ENCODE measurements at regions not wholly inside any gene's neighbourhood (a gene's known extent, or its start where the extent isn't known, plus 50 kb on each side); places are given as distances from the start of the nearest gene placed in this dataset.
"Not testable (repeated sequence)": the region's sequence is repeated elsewhere in the genome, so short reads cannot be mapped to it uniquely, and the experiment has no call there.

DNA sequence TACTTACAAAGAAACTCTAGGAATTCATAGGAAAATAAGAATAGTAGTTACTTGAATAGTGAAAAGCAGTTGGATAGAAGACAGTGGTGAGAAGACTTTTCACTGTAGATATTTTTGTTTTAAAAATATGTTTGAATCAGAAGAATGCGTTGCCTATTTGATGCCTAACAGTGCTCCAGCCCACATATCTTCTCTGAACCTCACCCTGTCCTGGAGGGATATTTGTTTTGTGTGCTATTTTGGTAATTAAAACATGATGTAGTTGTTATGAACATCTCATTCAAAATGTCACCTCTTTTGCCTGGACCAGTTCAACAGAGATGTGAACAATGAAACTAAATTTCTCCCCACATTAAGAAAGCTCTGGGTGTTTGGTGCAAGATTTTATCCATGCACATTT lies 87.6 kb downstream of the CARTPT start:
- no peaks in the 10 kb centered on the region for H3K9me3 Mint-ChIP-seq
- H3K27ac Mint-ChIP-seq, result no peak overlapping the region
- no peaks in the 10 kb centered on the region for H3K4me1 Mint-ChIP-seq
- no peaks in the 10 kb centered on the region for H3K36me3 Mint-ChIP-seq
- H3K4me3 Mint-ChIP-seq, result no peak overlapping the region
- H3K27me3 Mint-ChIP-seq, result peaks cover 10% of the 10 kb centered on the region
- no peak for ATAC-seq (ENCODE audit: low read depth)
- no peak for DNase-seq (ENCODE audit: low spot score in 2 of 2)

DNA sequence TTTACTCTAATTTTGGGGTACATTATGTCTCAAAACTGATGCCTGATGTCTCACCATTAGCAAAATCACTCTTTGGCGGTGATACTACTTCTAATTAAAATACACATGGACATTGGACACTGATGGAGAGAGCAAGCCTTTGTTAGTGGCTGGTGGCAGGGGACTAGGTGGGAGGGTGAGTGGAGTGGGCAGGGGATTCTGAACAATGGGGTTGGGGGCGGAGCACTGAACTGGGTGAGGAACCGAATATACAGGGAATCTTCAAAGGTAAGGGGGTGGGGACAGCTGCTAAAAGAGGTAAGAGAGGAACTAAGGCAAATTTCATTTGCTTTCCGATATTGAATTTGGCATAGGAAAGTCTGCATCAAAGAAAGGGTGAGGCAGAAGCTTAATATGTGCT lies 88.8 kb downstream of the CARTPT start:
- H3K9me3 Mint-ChIP-seq, result no peaks in the 10 kb centered on the region
- H3K4me3 Mint-ChIP-seq, result no peak overlapping the region
- no peak overlapping the region for H3K27ac Mint-ChIP-seq
- no peaks in the 10 kb centered on the region for H3K4me1 Mint-ChIP-seq
- no peaks in the 10 kb centered on the region for H3K36me3 Mint-ChIP-seq
- ATAC-seq (ENCODE audit: low read depth), result no peak
- no peak for DNase-seq (ENCODE audit: low spot score in 2 of 2)
- H3K27me3 Mint-ChIP-seq, result peaks cover 10% of the 10 kb centered on the region

- Mint-ChIP-seq H3K36me3 (no peaks in the 10 kb centered on the region), H3K4me3 (no peak overlapping the region), H3K4me1 (no peaks in the 10 kb centered on the region), H3K27ac (no peak overlapping the region), H3K27me3 (peaks cover 10% of the 10 kb centered on the region), H3K9me3 (no peaks in the 10 kb centered on the region)
- ATAC-seq (ENCODE audit: low read depth) (no peak), DNase-seq (ENCODE audit: low spot score in 2 of 2) (no peak)
Observed at GRCh38 chr5:71809446-71809845, 90.4 kb downstream of the CARTPT start.

GRCh38 chr5:71810023-71810422 lies 90.9 kb downstream of the CARTPT start:
- H3K27me3 Mint-ChIP-seq, result peaks cover 9% of the 10 kb centered on the region
- H3K27ac Mint-ChIP-seq, result no peak overlapping the region
- H3K4me1 Mint-ChIP-seq, result no peaks in the 10 kb centered on the region
- H3K36me3 Mint-ChIP-seq, result no peaks in the 10 kb centered on the region
- DNase-seq (ENCODE audit: low spot score in 2 of 2) (no peak), ATAC-seq (ENCODE audit: low read depth) (no peak)
- no peak overlapping the region for H3K4me3 Mint-ChIP-seq
- H3K9me3 Mint-ChIP-seq, result no peaks in the 10 kb centered on the region

DNA sequence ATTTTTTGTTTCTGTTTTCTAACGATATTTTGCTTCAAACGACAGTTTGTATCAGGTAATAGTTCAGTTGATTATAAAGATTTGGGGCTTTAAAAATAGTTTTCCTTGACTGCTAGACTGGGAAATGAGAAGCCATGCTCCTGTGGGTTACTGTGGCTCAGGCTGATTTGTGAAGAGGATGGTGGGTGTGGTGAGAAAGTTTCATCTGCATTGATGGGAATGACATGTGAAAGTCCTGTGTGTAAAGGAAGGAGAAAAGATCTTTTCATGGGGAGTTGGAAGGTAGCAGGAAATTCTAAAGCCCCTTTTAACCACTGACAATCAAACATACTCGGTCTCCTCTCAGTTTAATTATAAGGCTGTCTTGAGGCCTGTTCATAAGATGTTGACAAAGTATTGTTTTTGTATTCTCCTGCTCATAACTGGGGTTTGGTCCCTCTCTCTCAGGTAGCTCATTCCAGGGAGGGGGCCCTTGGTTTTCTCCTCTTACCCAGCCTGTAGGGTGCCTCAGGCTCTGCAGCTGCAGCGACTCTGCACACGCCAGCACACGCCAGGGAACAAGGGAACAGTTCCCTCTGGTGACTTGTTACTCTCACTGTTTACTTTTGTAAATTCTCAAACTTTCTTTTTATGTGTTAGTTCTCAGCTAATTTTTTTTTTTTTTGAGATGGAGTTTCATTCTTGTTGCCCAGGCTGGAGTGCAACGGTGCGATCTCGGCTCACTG lies 91.6 kb downstream of the CARTPT start:
- Mint-ChIP-seq H3K9me3 (no peaks in the 10 kb centered on the region), H3K27ac (no peak overlapping the region), H3K36me3 (no peaks in the 10 kb centered on the region), H3K4me3 (no peak overlapping the region), H3K4me1 (no peaks in the 10 kb centered on the region), H3K27me3 (peaks cover 9% of the 10 kb centered on the region)
- ATAC-seq (ENCODE audit: low read depth) (no peak), DNase-seq (ENCODE audit: low spot score in 2 of 2) (no peak)

DNA sequence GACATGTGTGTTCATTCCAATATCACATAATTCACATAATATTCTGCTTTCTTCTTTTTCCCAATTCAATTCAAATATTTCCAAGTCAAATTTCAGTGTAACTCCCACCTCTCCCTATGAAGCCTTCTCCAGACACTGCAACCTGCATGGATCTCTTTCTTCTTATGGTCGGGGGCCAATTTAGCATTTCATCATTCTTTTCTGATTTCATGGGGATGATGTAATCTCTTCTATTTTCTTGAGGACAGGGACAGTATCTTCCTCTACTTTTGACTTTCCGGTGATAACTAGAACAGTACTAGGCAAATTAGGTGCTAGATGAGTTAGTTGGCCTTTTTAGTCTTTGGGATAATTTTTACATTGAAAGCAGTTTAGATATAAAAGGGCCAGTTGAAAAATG lies 92.7 kb downstream of the CARTPT start:
- Mint-ChIP-seq H3K36me3 (no peaks in the 10 kb centered on the region), H3K27me3 (peaks cover 7% of the 10 kb centered on the region), H3K9me3 (no peaks in the 10 kb centered on the region), H3K4me1 (no peaks in the 10 kb centered on the region), H3K27ac (no peak overlapping the region), H3K4me3 (no peak overlapping the region)
- DNase-seq (ENCODE audit: low spot score in 2 of 2) (no peak), ATAC-seq (ENCODE audit: low read depth) (no peak)

- Mint-ChIP-seq H3K27me3 (peaks cover 10% of the 10 kb centered on the region), H3K9me3 (peaks cover 3% of the 10 kb centered on the region), H3K27ac (no peak overlapping the region), H3K4me3 (no peak overlapping the region), H3K4me1 (no peaks in the 10 kb centered on the region), H3K36me3 (no peaks in the 10 kb centered on the region)
- ATAC-seq (ENCODE audit: low read depth), result no peak
- DNase-seq (ENCODE audit: low spot score in 2 of 2), result no peak
Observed at GRCh38 chr5:71816307-71816706, 97.2 kb downstream of the CARTPT start.

- Mint-ChIP-seq H3K4me3 (no peak overlapping the region), H3K27ac (no peak overlapping the region), H3K36me3 (no peaks in the 10 kb centered on the region), H3K9me3 (peaks cover 11% of the 10 kb centered on the region), H3K27me3 (peaks cover 5% of the 10 kb centered on the region), H3K4me1 (no peaks in the 10 kb centered on the region)
- DNase-seq (ENCODE audit: low spot score in 2 of 2) (no peak), ATAC-seq (ENCODE audit: low read depth) (no peak)
Observed at GRCh38 chr5:71817891-71818290, 98.8 kb downstream of the CARTPT start.

- ATAC-seq (ENCODE audit: low read depth) (no peak), DNase-seq (ENCODE audit: low spot score in 2 of 2) (no peak)
- Mint-ChIP-seq H3K36me3 (no peaks in the 10 kb centered on the region), H3K27me3 (peaks cover 5% of the 10 kb centered on the region), H3K27ac (no peak overlapping the region), H3K4me3 (no peak overlapping the region), H3K9me3 (peaks cover 11% of the 10 kb centered on the region), H3K4me1 (no peaks in the 10 kb centered on the region)
Observed at GRCh38 chr5:71821029-71821428, 102.0 kb downstream of the CARTPT start.

GRCh38 chr5:71822065-71822464 lies 103.0 kb downstream of the CARTPT start:
- H3K4me3 Mint-ChIP-seq, H3K27ac Mint-ChIP-seq: not testable (repeated sequence)

DNA sequence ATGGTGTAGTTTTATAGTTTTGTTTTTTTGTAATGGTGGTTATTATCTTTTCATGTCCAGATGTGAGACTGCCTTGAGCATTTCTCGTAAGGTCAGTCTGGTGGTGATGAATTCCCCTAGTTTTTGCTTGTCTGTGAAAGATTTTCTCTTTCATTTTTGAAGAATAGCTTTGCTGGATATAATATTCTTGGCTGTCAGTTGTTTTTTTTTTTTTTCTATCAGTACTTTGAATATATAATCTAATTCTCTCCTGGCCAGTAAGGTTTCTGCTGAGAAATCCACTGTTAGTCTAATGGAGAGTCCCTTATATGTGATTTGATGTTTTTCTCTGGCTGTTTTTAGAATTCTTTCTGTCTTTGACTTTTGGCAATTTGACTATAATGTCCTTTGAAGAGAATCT lies 106.9 kb downstream of the CARTPT start:
- Mint-ChIP-seq H3K36me3 (peaks cover 6% of the 10 kb centered on the region), H3K4me1 (peaks cover 4% of the 10 kb centered on the region), H3K4me3 (no peak overlapping the region), H3K27ac (no peak overlapping the region), H3K27me3 (peaks cover 2% of the 10 kb centered on the region), H3K9me3 (peaks cover 24% of the 10 kb centered on the region)
- DNase-seq (ENCODE audit: low spot score in 2 of 2), result no peak
- ATAC-seq (ENCODE audit: low read depth), result no peak

More at GRCh38 chr5:71822065-71822464, 103.0 kb downstream of the CARTPT start:
- not testable (repeated sequence) for H3K36me3 Mint-ChIP-seq; ATAC-seq (ENCODE audit: low read depth); H3K27me3 Mint-ChIP-seq; DNase-seq (ENCODE audit: low spot score in 2 of 2); H3K4me1 Mint-ChIP-seq
- peaks cover 20% of the 10 kb centered on the region for H3K9me3 Mint-ChIP-seq

DNA sequence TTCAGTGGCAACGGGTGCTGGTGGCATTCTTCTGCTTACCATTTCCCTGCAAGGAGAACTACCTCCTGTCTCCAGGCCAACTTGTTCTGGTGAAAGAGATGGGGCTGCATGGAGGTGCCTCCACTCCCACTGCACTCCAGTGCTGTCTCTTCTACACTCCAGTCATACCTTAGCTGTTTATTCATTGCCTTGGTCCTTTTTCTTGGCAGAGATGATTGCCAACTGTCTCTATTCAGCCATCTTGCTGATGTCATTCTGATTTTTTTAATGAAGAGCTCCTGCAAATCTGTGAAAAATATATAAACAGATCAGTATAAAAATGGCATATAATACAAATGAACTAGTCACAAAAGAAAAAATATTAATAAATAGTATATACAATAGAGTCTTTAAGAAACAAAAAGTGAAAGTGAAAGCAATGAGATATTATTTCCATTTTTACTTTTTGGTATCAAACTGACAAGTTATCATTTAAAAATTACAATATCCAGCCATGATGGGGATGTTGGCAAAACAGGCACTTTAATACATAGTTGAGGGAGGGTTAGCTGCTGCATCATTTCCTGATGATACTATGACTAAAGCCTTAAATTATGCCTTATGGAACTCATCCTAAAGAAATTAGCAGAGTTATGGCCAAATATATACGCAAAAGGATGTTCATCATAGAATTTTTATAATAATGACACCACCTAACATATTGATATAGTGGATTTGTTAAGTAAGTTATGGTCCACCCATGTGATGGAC lies 109.4 kb downstream of the CARTPT start:
- H3K27ac Mint-ChIP-seq, result no peak overlapping the region
- peaks cover 6% of the 10 kb centered on the region for H3K4me1 Mint-ChIP-seq
- ATAC-seq (ENCODE audit: low read depth) (no peak), DNase-seq (ENCODE audit: low spot score in 2 of 2) (no peak)
- H3K36me3 Mint-ChIP-seq, result peaks cover 6% of the 10 kb centered on the region
- peaks cover 14% of the 10 kb centered on the region for H3K9me3 Mint-ChIP-seq
- peaks cover 7% of the 10 kb centered on the region for H3K27me3 Mint-ChIP-seq
- H3K4me3 Mint-ChIP-seq, result no peak overlapping the region

DNA sequence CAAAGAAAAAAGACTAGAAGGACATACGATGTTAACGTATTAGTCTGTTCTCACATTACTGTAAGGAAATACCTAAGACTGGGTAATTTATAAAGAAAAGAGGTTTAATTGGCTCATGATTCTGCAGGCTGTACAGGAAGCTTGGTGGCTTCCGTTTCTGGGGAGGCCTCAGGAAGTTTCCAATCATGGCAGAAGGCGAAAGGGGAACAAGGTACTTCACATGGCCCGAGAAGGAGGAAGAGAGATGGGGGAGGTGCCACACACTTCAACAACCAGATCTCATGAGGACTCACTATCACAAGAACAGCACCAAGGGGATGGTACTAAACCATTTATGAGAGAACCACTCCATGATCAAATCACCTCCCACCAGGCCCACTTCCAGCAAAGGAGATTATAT lies 110.1 kb downstream of the CARTPT start:
- H3K36me3 Mint-ChIP-seq, result peaks cover 6% of the 10 kb centered on the region
- H3K27me3 Mint-ChIP-seq, result peaks cover 7% of the 10 kb centered on the region
- ATAC-seq (ENCODE audit: low read depth) (no peak), DNase-seq (ENCODE audit: low spot score in 2 of 2) (no peak)
- peaks cover 14% of the 10 kb centered on the region for H3K9me3 Mint-ChIP-seq
- H3K27ac Mint-ChIP-seq, result no peak overlapping the region
- H3K4me3 Mint-ChIP-seq, result no peak overlapping the region
- peaks cover 6% of the 10 kb centered on the region for H3K4me1 Mint-ChIP-seq

GRCh38 chr5:71830681-71831539 lies 111.8 kb downstream of the CARTPT start:
- ATAC-seq (ENCODE audit: low read depth), result no peak
- H3K4me1 Mint-ChIP-seq, result peaks cover 6% of the 10 kb centered on the region
- H3K36me3 Mint-ChIP-seq, result peaks cover 6% of the 10 kb centered on the region
- H3K4me3 Mint-ChIP-seq, result no peak overlapping the region
- H3K27ac Mint-ChIP-seq, result no peak overlapping the region
- peaks cover 14% of the 10 kb centered on the region for H3K9me3 Mint-ChIP-seq
- no peak for DNase-seq (ENCODE audit: low spot score in 2 of 2)
- H3K27me3 Mint-ChIP-seq, result peaks cover 7% of the 10 kb centered on the region
